K562 (cell line): ENCODE measurements at regions not wholly inside any gene's neighbourhood (a gene's known extent, or its start where the extent isn't known, plus 50 kb on each side); places are given as distances from the start of the nearest gene placed in this dataset.

Experiments
- BCLAF1 ChIP-seq, 2 experiments: fragments of 450-650 bp in 1 of 2; IDR thresholded peaks; 2 replicates each; pipeline ENCODE4 v1.6.1; 2011 to 2017; ENCODE audit warnings: low read depth in 2 of 2, antibody characterized with exemption in 1 of 2, borderline replicate concordance in 1 of 2, low read length in 1 of 2, mild to moderate bottlenecking in 1 of 2, mixed read lengths in 1 of 2; ENCODE audit not compliant: control insufficient read depth in 1 of 2
- CBFA2T2 ChIP-seq: fragments of 450-650 bp; conservative IDR thresholded peaks from 2 replicates; pipeline ENCODE4 v1.6.1; 2017; ENCODE audit warnings: mild to moderate bottlenecking
- CBX5 ChIP-seq: IDR thresholded peaks from 2 replicates; pipeline ENCODE4 v1.6.1; 2014; ENCODE audit warnings: low read depth, borderline replicate concordance
- CUX1 ChIP-seq: fragments of 200-800 bp; sonication (Bioruptor generic); IDR thresholded peaks from 2 replicates; pipeline ENCODE4 v1.6.1; 2016; ENCODE audit warnings: missing genetic modification characterization, missing compliant biosample characterization
- EP300 ChIP-seq: IDR thresholded peaks from 2 replicates; pipeline ENCODE4 v1.6.1; 2012; ENCODE audit warnings: low read length, improper control_type of control experiment
- FOXK2 ChIP-seq, 2 experiments: fragments of 450-650 bp; IDR thresholded peaks in 1 of 2; conservative IDR thresholded peaks in 1 of 2; 2 replicates each; pipeline ENCODE4 v1.6.1; 2016; ENCODE audit warnings: low read depth in 2 of 2, mild to moderate bottlenecking in 1 of 2
- HMG20B ChIP-seq: fragments of 250-450 bp; sonication (Bioruptor Pico); IDR thresholded peaks from 2 replicates; pipeline ENCODE4 v1.5.0; 2021; ENCODE audit warnings: mild to moderate bottlenecking
- ID3 ChIP-seq, 2 experiments: fragments of 250-450 bp in 1 of 2; fragments of 450-650 bp in 1 of 2; sonication (Bioruptor Pico) in 1 of 2; IDR thresholded peaks; 2 replicates each; pipeline versions ENCODE4 v1.6.1 to v1.8.0; 2016 to 2021; ENCODE audit warnings: mild to moderate bottlenecking in 2 of 2, moderate library complexity in 2 of 2, missing compliant biosample characterization in 1 of 2, missing genetic modification characterization in 1 of 2
- LEF1 ChIP-seq: fragments of 450-650 bp; IDR thresholded peaks from 2 replicates; pipeline ENCODE4 v1.6.1; 2016; ENCODE audit warnings: mild to moderate bottlenecking
- MNT ChIP-seq, 2 experiments: fragments of 450-650 bp; conservative IDR thresholded peaks; 2 replicates each; pipeline ENCODE4 v1.6.1; 2017; ENCODE audit warnings: mild to moderate bottlenecking in 2 of 2, moderate library complexity in 2 of 2
- NCOR1 ChIP-seq: fragments of 450-650 bp; IDR thresholded peaks from 2 replicates; pipeline ENCODE4 v1.6.1; 2016; ENCODE audit warnings: mild to moderate bottlenecking, moderate library complexity
- SIN3A ChIP-seq, 2 experiments: fragments of 150-350 bp in 1 of 2; IDR thresholded peaks; 2 replicates each; pipeline ENCODE4 v1.6.1; 2011 to 2016; ENCODE audit warnings: borderline replicate concordance in 2 of 2, low read depth in 2 of 2, low read length in 2 of 2, mild to moderate bottlenecking in 2 of 2, moderate library complexity in 2 of 2; ENCODE audit not compliant: control insufficient read depth in 1 of 2
- SOX6 ChIP-seq: fragments of 450-650 bp; IDR thresholded peaks from 2 replicates; pipeline ENCODE4 v1.6.1; 2014; ENCODE audit warnings: mild to moderate bottlenecking
- TAL1 ChIP-seq: fragments of 450-650 bp; IDR thresholded peaks from 2 replicates; pipeline ENCODE4 v1.6.1; 2016; ENCODE audit warnings: mild to moderate bottlenecking
- TEAD2 ChIP-seq: fragments of 450-650 bp; IDR thresholded peaks from 2 replicates; pipeline ENCODE4 v1.6.1; 2016; ENCODE audit warnings: missing genetic modification characterization, control low read depth, missing compliant biosample characterization
- ZNF184 ChIP-seq: sonication (generic); formaldehyde crosslinking; IDR thresholded peaks from 2 replicates; pipeline ENCODE4 v1.5.0; 2020; ENCODE audit warnings: missing genetic modification reagents

- TF ChIP-seq CUX1 (CRISPR knock-in tag) (peak; percentile 68; the same call in 1 of the 2 replicates), TEAD2 (tag) (no peak), SIN3A (IDR thresholded peaks at IDR 0.05; ENCODE audit: borderline replicate concordance in 2 of 2, control insufficient read depth in 1 of 2, low read depth in 2 of 2, low read length in 2 of 2) (no peak), FOXK2 (conservative IDR thresholded peaks at IDR 0.05 in 1 of 2, IDR thresholded peaks at IDR 0.05 in 1 of 2; ENCODE audit: low read depth in 2 of 2) (no peak), BCLAF1 (IDR thresholded peaks at IDR 0.05; ENCODE audit: borderline replicate concordance in 1 of 2, control insufficient read depth in 1 of 2, low read depth in 2 of 2, low read length in 1 of 2) (peak in 1 of 2 experiments; percentile 44; a peak in 1 of 4 replicates), NCOR1 (peak; percentile 78), CBX5 (no peak), MNT (conservative IDR thresholded peaks at IDR 0.05) (peak; percentile 38 to 50; a peak in 2 of 4 replicates), SOX6 (peak; percentile 82), ZNF184 (CRISPR knock-in tag) (no peak), HMG20B (CRISPR knock-in tag) (no peak), LEF1 (peak; percentile 80), TAL1 (peak; percentile 69), CBFA2T2 (peak; percentile 77), ID3 (CRISPR knock-in tag; IDR thresholded peaks at IDR 0.05) (no peak), ID3 (tag; IDR thresholded peaks at IDR 0.05) (peak; percentile 71; the same call in 1 of the 2 replicates), EP300 (peak; percentile 68; the same call in 1 of the 2 replicates)
Measured at GRCh38 chr6:20302702-20303251, 90.5 kb upstream of the MBOAT1 start (continued).
